ENCODE measurements at regions not wholly inside any gene's neighbourhood (a gene's known extent, or its start where the extent isn't known, plus 50 kb on each side); places are given as distances from the start of the nearest gene placed in this dataset.

GRCh38 chr15:36075333-36075732, 504.1 kb upstream of the CDIN1 start:
- no peak for ATAC-seq (replicated peaks)
- H3K4me1 Mint-ChIP-seq: no peaks in the 10 kb centered on the region
- DNase-seq: no peak
- H3K36me3 Mint-ChIP-seq: no peaks in the 10 kb centered on the region
- no peak overlapping the region for H3K4me3 Mint-ChIP-seq
- H3K27ac Mint-ChIP-seq: no peak overlapping the region
- H3K27me3 Mint-ChIP-seq: no peaks in the 10 kb centered on the region
- H3K9me3 Mint-ChIP-seq: peaks cover 2 to 6% of the 10 kb centered on the region in 2 donors

DNA sequence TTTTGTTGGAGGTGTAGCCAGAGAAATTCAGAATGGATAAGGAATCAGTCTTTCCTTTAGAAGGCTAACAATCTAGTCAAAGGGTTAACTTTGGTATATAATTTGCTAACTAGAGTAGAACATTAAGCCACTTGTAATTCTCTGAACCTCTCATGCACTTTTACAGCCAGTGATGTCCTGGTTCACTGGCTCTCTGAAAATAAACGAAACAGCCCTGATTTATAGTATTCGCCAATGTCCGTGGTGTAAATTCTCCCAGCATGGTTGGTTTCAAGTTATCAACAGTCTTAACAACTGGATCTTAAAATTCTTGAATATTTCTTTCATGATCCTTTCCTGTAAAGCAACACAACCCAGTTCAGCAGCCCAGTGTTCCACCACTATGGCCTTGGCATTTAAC, 500.4 kb upstream of the CDIN1 start:
- DNase-seq: no peak
- Mint-ChIP-seq H3K4me1 (no peaks in the 10 kb centered on the region), H3K9me3 (peaks cover 14 to 17% of the 10 kb centered on the region in 2 donors)

GRCh38 chr15:36080759-36081158, 498.7 kb upstream of the CDIN1 start:
- no peak for DNase-seq
- H3K9me3 Mint-ChIP-seq: peaks cover 17 to 18% of the 10 kb centered on the region in 2 donors

More for the DNA sequence above, 500.4 kb upstream of the CDIN1 start:
- Mint-ChIP-seq H3K27me3 (no peaks in the 10 kb centered on the region), H3K27ac (no peak overlapping the region), H3K4me3 (no peak overlapping the region), H3K36me3 (no peaks in the 10 kb centered on the region)
- no peak for ATAC-seq (replicated peaks)

DNA sequence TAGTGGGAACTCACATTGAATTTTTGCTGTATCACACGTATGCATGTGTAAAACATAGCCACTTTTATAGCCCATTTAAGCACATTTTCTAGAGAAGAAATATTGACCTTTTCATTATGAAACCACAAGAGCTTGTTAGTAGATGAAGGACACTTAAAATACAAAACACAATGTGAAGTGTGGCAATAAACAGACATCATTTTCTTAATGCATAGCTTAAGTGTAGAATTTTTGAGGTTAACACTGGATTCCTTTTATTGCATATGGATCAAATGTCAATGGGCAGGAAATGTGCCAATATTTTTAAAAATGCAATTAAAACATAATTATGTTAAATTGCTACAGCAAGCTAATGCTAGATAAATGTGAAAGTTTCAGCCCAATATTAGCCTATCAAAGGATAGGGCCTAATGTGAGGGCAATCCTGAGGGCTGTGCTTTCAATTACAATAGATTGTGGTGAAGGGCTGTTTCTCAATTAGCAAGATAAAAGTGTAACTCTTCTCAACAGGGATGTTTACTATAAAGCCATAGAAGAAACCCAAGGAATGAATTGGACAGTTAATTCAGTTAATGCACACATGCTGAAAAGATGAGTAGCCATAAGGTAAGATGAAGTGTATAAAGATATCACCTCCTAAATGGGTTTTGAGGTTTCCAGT, 489.0 kb upstream of the CDIN1 start:
- Mint-ChIP-seq H3K27me3 (no peaks in the 10 kb centered on the region), H3K4me3 (no peak overlapping the region), H3K36me3 (no peaks in the 10 kb centered on the region), H3K4me1 (no peaks in the 10 kb centered on the region), H3K27ac (no peak overlapping the region), H3K9me3 (peaks cover 4 to 10% of the 10 kb centered on the region in 2 donors)
- ATAC-seq (replicated peaks) (no peak), DNase-seq (no peak)

More at GRCh38 chr15:36080759-36081158, 498.7 kb upstream of the CDIN1 start:
- Mint-ChIP-seq H3K27ac (no peak overlapping the region), H3K27me3 (no peaks in the 10 kb centered on the region), H3K4me3 (no peak overlapping the region), H3K4me1 (no peaks in the 10 kb centered on the region), H3K36me3 (no peaks in the 10 kb centered on the region)
- ATAC-seq (replicated peaks): no peak

DNA sequence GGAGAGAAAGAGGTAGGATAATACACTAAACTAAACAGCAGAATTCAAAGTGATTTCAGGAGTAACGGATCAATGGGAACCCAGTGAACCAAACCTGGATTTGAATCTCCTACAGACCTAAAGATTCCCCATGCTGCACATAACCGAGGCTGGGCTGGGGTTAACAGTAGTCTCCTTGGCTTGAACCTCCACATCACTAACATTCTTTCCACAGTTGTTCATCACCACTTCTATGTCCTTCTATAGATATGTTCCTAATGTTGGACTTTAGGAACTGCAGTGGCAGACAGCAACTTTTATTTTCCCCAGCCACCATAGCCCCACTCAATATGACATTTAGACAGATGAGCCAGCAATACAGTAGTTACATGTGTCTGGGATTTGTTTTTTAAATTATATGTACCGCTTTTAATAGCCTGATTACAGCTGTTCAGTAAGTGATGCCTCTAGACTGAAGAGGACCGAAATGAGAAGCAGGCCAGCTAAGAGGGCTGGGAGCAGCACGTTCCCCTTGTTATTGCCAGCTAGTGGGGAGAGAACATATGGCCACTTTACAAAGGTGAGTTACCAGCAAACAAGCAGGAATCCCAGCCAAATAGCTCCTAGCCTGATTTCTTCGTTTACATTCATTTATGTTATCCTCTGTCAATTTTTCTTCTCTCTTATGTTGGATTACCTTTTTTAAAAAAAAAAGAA, 472.6 kb upstream of the CDIN1 start:
- Mint-ChIP-seq H3K27ac (no peak overlapping the region), H3K27me3 (no peaks in the 10 kb centered on the region), H3K9me3 (no peaks in the 10 kb centered on the region), H3K4me3 (no peak overlapping the region), H3K4me1 (no peaks in the 10 kb centered on the region), H3K36me3 (no peaks in the 10 kb centered on the region)
- DNase-seq (no peak), ATAC-seq (replicated peaks) (no peak)

GRCh38 chr15:36108541-36108940, 470.9 kb upstream of the CDIN1 start:
- DNase-seq (no peak), ATAC-seq (replicated peaks) (no peak)

DNA sequence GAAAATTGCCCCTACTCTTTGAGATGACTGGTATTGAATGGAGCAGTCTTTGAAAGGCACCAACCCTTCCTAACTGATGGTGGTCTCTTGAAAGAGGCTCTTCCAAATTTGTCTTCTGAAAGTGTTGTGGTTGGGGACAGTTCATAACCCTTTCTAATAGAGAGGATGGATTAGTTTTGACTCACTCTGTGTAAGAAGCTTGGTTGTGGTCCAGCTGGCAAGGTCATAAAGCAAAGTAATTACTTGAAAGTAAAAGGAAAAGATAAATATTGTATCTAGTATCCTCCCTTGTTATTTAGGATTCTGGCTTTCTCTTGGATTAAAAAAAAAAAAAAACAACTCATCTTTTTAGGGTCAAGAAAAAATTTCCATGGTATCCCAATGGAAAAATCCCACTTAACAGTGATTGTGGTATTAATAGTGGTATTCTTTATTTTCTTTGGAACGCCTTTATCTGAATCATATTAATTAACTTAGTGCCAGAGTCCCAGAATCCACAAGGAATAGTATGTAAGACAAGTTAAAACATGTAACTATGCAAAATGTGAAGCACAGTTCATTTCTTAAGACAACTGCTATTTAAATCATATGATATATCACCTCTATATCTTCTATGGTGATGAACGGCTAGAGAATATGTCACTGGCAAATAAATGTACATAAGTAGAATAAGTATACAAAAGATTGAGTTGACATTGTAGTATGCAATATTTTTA, 469.3 kb upstream of the CDIN1 start:
- no peaks in the 10 kb centered on the region for H3K27me3 Mint-ChIP-seq
- H3K9me3 Mint-ChIP-seq: no peaks in the 10 kb centered on the region
- ATAC-seq (replicated peaks) (no peak), DNase-seq (no peak)
- no peaks in the 10 kb centered on the region for H3K4me1 Mint-ChIP-seq
- H3K27ac Mint-ChIP-seq: no peak overlapping the region
- H3K36me3 Mint-ChIP-seq: no peaks in the 10 kb centered on the region
- H3K4me3 Mint-ChIP-seq: no peak overlapping the region

More at GRCh38 chr15:36108541-36108940, 470.9 kb upstream of the CDIN1 start:
- Mint-ChIP-seq H3K27me3 (no peaks in the 10 kb centered on the region), H3K27ac (no peak overlapping the region), H3K36me3 (no peaks in the 10 kb centered on the region), H3K4me1 (no peaks in the 10 kb centered on the region), H3K9me3 (no peaks in the 10 kb centered on the region), H3K4me3 (no peak overlapping the region)

- H3K27ac Mint-ChIP-seq: no peak overlapping the region
- no peaks in the 10 kb centered on the region for H3K9me3 Mint-ChIP-seq
- no peaks in the 10 kb centered on the region for H3K4me1 Mint-ChIP-seq
- H3K4me3 Mint-ChIP-seq: no peak overlapping the region
- H3K27me3 Mint-ChIP-seq: no peaks in the 10 kb centered on the region
- ATAC-seq (replicated peaks) (no peak), DNase-seq (no peak)
- H3K36me3 Mint-ChIP-seq: no peaks in the 10 kb centered on the region
Observed at GRCh38 chr15:36110659-36110993, 468.8 kb upstream of the CDIN1 start.

DNA sequence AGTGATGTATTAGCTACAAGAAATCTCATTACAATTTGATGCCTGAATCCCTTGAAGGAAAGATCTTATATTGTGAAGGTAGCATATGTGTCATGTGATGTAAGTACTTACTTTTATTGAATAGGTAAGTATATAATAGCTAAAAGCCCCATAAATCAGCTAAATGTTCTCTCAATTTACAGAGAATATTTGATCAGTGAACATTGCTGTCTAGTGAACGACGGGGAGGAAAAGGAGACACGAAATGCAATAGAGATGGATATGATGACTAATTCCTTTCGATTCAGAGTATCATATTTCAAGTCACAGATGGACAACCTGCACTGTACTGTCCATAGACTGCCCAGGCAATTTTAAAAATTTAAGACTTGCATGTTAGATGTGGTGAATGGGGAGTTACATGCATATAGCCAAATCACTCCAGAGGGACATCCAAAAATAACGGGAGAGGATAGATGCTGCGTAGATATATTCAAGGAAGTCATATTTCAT, 462.1 kb upstream of the CDIN1 start:
- ATAC-seq (replicated peaks) (no peak), DNase-seq (no peak)
- Mint-ChIP-seq H3K27me3 (no peaks in the 10 kb centered on the region), H3K27ac (no peak overlapping the region), H3K4me1 (no peaks in the 10 kb centered on the region), H3K4me3 (no peak overlapping the region), H3K9me3 (peaks cover 1 to 3% of the 10 kb centered on the region in 2 donors), H3K36me3 (no peaks in the 10 kb centered on the region)

DNA sequence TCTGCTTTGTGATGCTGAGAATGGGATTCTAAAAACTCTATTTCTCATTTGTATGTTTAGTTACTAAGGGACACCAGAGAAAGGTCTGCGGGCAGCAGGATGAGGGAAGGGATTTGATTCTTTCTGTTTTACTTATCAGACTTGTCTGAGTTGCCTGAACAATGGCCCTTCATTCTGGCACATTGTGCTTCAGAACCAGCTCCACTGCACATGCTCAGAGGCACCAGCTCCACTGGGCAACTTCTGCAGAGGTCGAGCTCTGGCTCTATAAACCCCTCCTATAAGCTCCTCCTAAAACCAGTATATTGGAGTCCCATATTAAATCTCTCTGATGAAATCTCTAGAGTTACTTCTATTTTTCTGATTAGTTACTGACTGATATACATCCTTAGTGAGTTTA, 453.2 kb upstream of the CDIN1 start:
- DNase-seq (no peak), ATAC-seq (replicated peaks) (no peak)
- no peak overlapping the region for H3K4me3 Mint-ChIP-seq
- no peak overlapping the region for H3K27ac Mint-ChIP-seq
- H3K4me1 Mint-ChIP-seq: no peaks in the 10 kb centered on the region
- no peaks in the 10 kb centered on the region for H3K27me3 Mint-ChIP-seq
- H3K36me3 Mint-ChIP-seq: no peaks in the 10 kb centered on the region
- peaks cover 2 to 3% of the 10 kb centered on the region in 2 donors for H3K9me3 Mint-ChIP-seq

DNA sequence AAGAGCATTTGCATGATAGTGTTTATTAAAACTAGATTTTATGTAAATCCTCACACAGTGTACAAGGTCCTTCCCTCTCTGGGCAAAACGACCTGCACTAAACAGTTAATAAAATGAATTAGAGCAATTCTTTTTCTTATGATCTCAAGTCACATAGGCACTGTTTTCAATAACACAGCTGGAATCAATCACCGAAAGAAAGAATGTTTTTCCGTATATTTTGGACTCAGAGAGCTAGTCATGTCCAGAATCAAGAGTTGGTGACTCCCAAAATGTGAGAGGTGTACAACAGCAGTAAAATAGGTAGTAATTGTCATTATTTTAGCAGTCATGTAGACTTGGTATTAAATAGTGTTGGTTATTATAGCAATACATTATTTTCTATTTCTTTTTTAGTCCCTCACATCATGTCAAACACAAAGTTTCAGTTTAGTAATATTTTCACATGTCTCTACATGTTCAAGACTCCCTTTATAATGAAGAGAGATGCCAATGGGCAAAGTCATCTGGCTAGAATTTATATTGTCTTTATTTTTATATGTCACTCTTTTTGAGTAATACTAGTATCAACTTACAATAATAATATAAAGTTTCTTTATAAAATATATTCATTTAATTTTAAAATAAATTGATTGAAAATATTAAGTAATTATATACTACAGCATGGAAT, 448.6 kb upstream of the CDIN1 start:
- H3K27ac Mint-ChIP-seq: no peak overlapping the region
- DNase-seq: no peak
- H3K36me3 Mint-ChIP-seq: no peaks in the 10 kb centered on the region
- no peaks in the 10 kb centered on the region for H3K9me3 Mint-ChIP-seq
- no peaks in the 10 kb centered on the region for H3K4me1 Mint-ChIP-seq
- H3K4me3 Mint-ChIP-seq: no peak overlapping the region
- no peaks in the 10 kb centered on the region for H3K27me3 Mint-ChIP-seq
- ATAC-seq (replicated peaks): no peak

GRCh38 chr15:36133742-36134141, 445.7 kb upstream of the CDIN1 start:
- Mint-ChIP-seq H3K27ac (no peak overlapping the region), H3K9me3 (peaks cover 0 to 2% of the 10 kb centered on the region in 2 donors)

GRCh38 chr15:36136049-36136448, 443.4 kb upstream of the CDIN1 start:
- Mint-ChIP-seq H3K36me3 (no peaks in the 10 kb centered on the region), H3K4me1 (no peaks in the 10 kb centered on the region), H3K9me3 (peaks cover 0 to 4% of the 10 kb centered on the region in 2 donors), H3K4me3 (no peak overlapping the region), H3K27ac (no peak overlapping the region), H3K27me3 (no peaks in the 10 kb centered on the region)
- DNase-seq (no peak), ATAC-seq (replicated peaks) (no peak)

More at GRCh38 chr15:36133742-36134141, 445.7 kb upstream of the CDIN1 start:
- Mint-ChIP-seq H3K27me3 (no peaks in the 10 kb centered on the region), H3K4me1 (no peaks in the 10 kb centered on the region), H3K4me3 (no peak overlapping the region), H3K36me3 (no peaks in the 10 kb centered on the region)
- ATAC-seq (replicated peaks) (no peak), DNase-seq (no peak)

DNA sequence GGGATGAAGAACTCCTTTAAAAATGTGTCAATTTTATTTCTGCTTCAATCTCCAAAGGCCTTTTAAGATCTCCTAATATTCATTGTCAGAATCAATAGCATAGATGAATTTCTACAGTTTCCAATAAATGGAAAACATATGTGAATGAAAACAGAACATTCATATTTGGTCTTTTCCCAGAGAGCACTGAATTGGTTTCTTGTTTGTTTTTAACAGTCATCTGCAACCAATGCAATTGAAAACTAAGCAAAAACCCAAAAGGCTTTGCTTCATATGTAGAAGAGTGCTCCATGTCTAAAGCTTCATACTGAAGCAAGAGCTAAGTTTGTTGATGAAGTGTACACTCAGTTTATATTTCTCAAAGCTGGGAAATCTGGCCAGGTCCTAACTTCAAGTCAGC, 426.5 kb upstream of the CDIN1 start:
- DNase-seq (no peak), ATAC-seq (replicated peaks) (no peak)
- Mint-ChIP-seq H3K4me3 (no peak overlapping the region), H3K4me1 (no peaks in the 10 kb centered on the region), H3K36me3 (no peaks in the 10 kb centered on the region), H3K27me3 (no peaks in the 10 kb centered on the region), H3K9me3 (peaks cover 0 to 8% of the 10 kb centered on the region in 2 donors), H3K27ac (no peak overlapping the region)
